ENCODE measurements at regions not wholly inside any gene's neighbourhood (a gene's known extent, or its start where the extent isn't known, plus 50 kb on each side); places are given as distances from the start of the nearest gene placed in this dataset.

DNA sequence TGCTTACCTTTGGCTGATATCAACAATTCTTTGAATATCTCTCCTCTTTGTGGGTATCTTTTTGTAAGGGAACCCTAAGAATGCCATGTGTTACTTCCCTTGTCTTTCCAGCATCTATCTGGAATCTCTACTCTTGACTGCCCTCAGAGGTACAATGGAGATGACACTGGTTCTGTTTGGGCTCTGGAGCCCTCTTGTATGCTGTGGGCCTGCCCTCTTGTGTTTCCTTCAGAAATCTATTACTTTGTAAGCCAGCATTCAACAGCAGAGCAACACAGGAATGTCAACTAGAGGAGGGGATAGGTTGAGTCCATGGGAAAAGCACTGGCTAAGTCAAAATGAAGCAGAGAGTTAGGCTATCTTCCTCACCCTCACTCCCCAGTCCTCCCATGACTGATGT is 142.3 kb downstream of the XPNPEP1 start:
- Histone ChIP-seq H3K27me3 (no peaks in the 10 kb centered on the region), H3K27ac (no peak overlapping the region), H3K4me3 (no peak overlapping the region), H3K36me3 (no peaks in the 10 kb centered on the region), H3K4me1 (no peaks in the 10 kb centered on the region), H3K9me3 (no peaks in the 10 kb centered on the region)
- DNase-seq (no peak), ATAC-seq (no peak)
- TF ChIP-seq POLR2A (IDR thresholded peaks at IDR 0.05): no peak
- TF ChIP-seq, protein P1, sequence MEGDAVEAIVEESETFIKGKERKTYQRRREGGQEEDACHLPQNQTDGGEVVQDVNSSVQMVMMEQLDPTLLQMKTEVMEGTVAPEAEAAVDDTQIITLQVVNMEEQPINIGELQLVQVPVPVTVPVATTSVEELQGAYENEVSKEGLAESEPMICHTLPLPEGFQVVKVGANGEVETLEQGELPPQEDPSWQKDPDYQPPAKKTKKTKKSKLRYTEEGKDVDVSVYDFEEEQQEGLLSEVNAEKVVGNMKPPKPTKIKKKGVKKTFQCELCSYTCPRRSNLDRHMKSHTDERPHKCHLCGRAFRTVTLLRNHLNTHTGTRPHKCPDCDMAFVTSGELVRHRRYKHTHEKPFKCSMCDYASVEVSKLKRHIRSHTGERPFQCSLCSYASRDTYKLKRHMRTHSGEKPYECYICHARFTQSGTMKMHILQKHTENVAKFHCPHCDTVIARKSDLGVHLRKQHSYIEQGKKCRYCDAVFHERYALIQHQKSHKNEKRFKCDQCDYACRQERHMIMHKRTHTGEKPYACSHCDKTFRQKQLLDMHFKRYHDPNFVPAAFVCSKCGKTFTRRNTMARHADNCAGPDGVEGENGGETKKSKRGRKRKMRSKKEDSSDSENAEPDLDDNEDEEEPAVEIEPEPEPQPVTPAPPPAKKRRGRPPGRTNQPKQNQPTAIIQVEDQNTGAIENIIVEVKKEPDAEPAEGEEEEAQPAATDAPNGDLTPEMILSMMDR (IDR thresholded peaks at IDR 0.05): no peak
- intact Hi-C loops (cut with DNase I): no loop called here

DNA sequence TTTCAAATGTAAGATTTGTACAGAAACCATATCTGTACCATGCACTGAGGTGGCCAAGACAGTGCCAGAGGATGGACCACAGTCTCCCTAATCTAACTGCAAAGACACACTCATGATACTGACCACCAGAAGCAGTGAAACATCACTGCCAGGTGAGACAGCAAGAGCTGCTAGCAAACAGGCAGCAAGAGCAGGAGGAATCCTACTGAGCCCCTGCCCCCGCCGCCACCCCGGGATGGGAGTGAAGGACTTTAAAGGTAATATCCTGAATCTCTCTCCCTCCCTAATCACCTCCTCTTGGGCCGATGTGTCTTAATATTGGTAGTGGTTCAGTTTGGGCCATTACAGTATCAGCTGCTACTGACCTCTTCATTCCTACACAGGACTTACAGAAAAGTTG is 144.3 kb downstream of the XPNPEP1 start:
- intact Hi-C loops (cut with DNase I): no loop called here
- ATAC-seq: no peak
- no peak for DNase-seq
- no peaks in the 10 kb centered on the region for H3K9me3 ChIP-seq
- H3K4me1 ChIP-seq: no peaks in the 10 kb centered on the region
- H3K27ac ChIP-seq: no peak overlapping the region
- no peak for TF ChIP-seq POLR2A (IDR thresholded peaks at IDR 0.05)
- TF ChIP-seq, protein P1 (IDR thresholded peaks at IDR 0.05): no peak
- H3K4me3 ChIP-seq: no peak overlapping the region
- H3K27me3 ChIP-seq: no peaks in the 10 kb centered on the region
- no peaks in the 10 kb centered on the region for H3K36me3 ChIP-seq
- 83 to 90% (median 86%) methylated on average over 4 of the region's 4 CpGs for WGBS, 4 donors

DNA sequence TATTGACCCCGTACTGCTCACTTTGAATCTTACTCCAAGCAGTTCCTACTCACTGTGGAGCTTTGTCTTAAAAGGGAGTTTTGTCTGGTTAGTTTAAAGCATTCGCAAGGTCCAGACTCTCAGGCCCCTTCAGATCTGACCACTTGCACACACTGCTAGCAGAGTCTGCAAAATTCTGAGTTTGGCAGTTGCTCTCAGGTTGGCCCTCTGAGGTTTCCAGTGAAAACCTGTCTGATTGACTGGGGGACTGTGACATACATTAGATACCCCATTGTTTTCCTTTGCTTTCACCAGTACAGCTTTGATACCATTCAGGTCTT is 149.2 kb downstream of the XPNPEP1 start:
- Histone ChIP-seq H3K4me1 (no peaks in the 10 kb centered on the region), H3K27me3 (no peaks in the 10 kb centered on the region), H3K27ac (no peak overlapping the region), H3K36me3 (no peaks in the 10 kb centered on the region), H3K4me3 (no peak overlapping the region), H3K9me3 (no peaks in the 10 kb centered on the region)
- no peak for DNase-seq
- 43 to 51% (median 45%) methylated on average over 2 of the region's 2 CpGs for WGBS, 4 donors
- intact Hi-C loops (cut with DNase I): no loop called here
- no peak for ATAC-seq
- no peak for TF ChIP-seq POLR2A (IDR thresholded peaks at IDR 0.05)
- TF ChIP-seq, protein P1 (IDR thresholded peaks at IDR 0.05): no peak

DNA sequence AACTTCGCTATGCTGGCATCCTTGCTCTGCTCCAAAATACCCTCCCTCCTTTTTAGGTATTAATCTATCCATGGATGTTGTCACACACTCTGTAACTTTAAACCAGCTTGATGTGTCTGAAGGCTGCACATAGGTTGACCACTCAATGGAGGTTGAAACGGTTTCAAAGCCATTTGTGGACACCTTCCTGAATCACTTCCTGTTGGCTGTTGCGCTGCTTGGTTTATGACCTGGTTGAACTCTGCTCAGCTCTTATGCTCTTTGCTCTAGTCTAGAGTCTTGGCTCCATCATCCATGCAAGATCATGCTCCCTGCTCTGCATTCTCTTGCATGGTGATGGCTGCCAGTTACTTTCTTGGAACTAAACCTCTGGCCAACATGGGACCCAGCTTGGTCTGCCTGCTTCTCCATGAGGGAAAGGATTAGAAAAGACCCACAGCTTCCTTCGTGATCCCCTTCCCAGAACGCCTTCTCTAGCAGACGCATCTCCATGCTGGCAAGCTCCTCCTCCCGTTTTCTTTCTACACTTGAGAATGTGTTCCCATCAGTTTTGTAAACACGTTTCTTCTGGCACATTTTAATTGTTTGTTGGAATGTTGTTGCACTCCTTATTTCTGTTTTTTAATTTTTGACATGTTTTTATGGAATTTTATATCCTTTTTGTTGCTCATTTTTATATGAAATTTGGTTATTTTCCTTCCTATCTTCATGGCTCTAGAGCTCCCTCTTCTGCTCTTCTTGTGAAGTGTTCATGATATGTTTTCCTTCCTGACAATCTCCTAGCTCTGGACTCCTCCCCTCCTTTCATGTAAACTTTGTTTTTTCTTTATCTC is 149.8 kb downstream of the XPNPEP1 start:
- no peak for DNase-seq
- no peak for TF ChIP-seq POLR2A (IDR thresholded peaks at IDR 0.05)
- TF ChIP-seq, protein P1 (IDR thresholded peaks at IDR 0.05): peak in 5 of 12 donors; percentile 29 to 47 (median 34)
- no peaks in the 10 kb centered on the region for H3K4me1 ChIP-seq
- no peaks in the 10 kb centered on the region for H3K36me3 ChIP-seq
- H3K27ac ChIP-seq: no peak overlapping the region
- intact Hi-C loops (cut with DNase I): no loop called here
- no peak overlapping the region for H3K4me3 ChIP-seq
- H3K9me3 ChIP-seq: no peaks in the 10 kb centered on the region
- WGBS, 4 donors: 62 to 65% (median 64%) methylated on average over 8 of the region's 8 CpGs
- ATAC-seq: no peak
- no peaks in the 10 kb centered on the region for H3K27me3 ChIP-seq

All from heart left ventricle (tissue), 16 donors.